Activated CD4-positive, alpha-beta memory T cell treated with anti-CD3 and anti-CD28 coated beads for 36 hours (primary cell): ENCODE measurements at regions not wholly inside any gene's neighbourhood (a gene's known extent, or its start where the extent isn't known, plus 50 kb on each side); places are given as distances from the start of the nearest gene placed in this dataset.
"Not testable (repeated sequence)": the region's sequence is repeated elsewhere in the genome, so short reads cannot be mapped to it uniquely, and the experiment has no call there.

Source experiments
- CTCF ChIA-PET: fragments of 350-600 bp; sonication (Branson Sonifier 250); formaldehyde crosslinking; loops from one replicate; lab custom pipeline; 2021; ENCODE audit warnings: antibody characterized with exemption, inconsistent platforms; lab: Charles Lee
- POLR2A ChIA-PET: fragments of 350-600 bp; sonication (Branson Sonifier 250); formaldehyde crosslinking; loops from one replicate; lab custom pipeline; 2021; ENCODE audit warnings: antibody characterized with exemption; lab: Charles Lee
- DNase-seq: peaks from one replicate; pipeline ENCODE4 v3.0.0-alpha.2; 2020
- H3K27ac Mint-ChIP-seq: one replicate; pipeline ENCODE4 v1.8.0; 2021; ENCODE audit warnings: mixed read lengths
- H3K27me3 Mint-ChIP-seq: one replicate; pipeline ENCODE4 v1.8.0; 2021; ENCODE audit warnings: mixed read lengths
- H3K36me3 Mint-ChIP-seq: one replicate; pipeline ENCODE4 v1.8.0; 2021; ENCODE audit warnings: mixed read lengths
- H3K4me1 Mint-ChIP-seq: one replicate; pipeline ENCODE4 v1.8.0; 2021; ENCODE audit warnings: low read depth, mixed read lengths
- H3K4me3 Mint-ChIP-seq: one replicate; pipeline ENCODE4 v1.8.0; 2021; ENCODE audit warnings: mild to moderate bottlenecking, mixed read lengths
- H3K9me3 Mint-ChIP-seq: one replicate; pipeline ENCODE4 v1.8.0; 2021; ENCODE audit warnings: mixed read lengths
- intact Hi-C: fragments of 100-400 bp; cut with micrococcal nuclease; formaldehyde crosslinking; loops from one replicate; pipeline ENCODE4 v1.15.1; 2023

DNA sequence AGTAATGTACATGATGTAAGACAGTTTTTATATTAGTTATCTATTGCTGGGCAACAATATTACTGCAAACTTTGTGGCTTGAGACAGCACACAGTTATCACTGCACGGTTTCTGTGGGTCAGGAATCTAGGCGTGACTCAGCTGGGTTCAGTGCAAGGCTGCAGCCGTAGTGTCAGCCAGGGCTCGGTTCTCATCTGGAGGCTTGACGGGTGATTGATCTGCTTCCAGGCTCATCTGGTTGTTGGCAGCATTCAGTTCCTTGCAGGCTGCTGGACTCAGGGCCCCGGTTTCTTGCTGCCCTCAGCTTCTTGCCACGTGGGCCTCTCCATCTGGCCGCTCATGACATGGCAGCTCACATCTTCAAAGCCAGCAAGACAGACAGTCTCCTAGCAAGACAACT, 197.7 kb upstream of the EEF2KMT start:
- POLR2A ChIA-PET, H3K27ac Mint-ChIP-seq, H3K4me1 Mint-ChIP-seq, CTCF ChIA-PET, intact Hi-C loops, H3K36me3 Mint-ChIP-seq, H3K27me3 Mint-ChIP-seq, H3K9me3 Mint-ChIP-seq, H3K4me3 Mint-ChIP-seq, DNase-seq: not testable (repeated sequence)

DNA sequence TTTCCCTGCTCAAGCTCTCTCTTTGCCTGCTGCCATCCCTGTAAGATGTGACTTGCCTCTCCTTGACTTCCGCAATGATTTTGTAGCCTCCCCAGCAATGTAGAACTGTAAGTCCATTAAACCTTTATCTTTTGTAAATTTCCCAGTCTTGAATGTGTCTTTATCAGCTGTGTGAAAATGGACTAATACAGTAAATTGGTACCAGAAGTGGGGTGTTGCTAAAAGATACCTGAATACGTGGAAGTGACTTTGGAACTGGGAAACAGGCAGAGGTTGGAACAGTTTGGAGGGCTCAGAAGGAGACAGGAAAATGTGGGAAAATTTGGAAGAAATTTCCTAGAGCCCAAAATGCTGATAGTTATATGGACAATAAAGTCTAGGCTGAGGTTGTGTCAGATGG, 184.6 kb upstream of the EEF2KMT start:
- not testable (repeated sequence) for H3K36me3 Mint-ChIP-seq

GRCh38 chr16:5257462-5257861, 159.9 kb upstream of the EEF2KMT start:
- H3K36me3 Mint-ChIP-seq, result no peaks in the 10 kb centered on the region
- no peak for DNase-seq
- no peaks in the 10 kb centered on the region for H3K4me1 Mint-ChIP-seq
- ChIA-PET CTCF (no interaction called here), POLR2A (no interaction called here)
- H3K4me3 Mint-ChIP-seq, result no peak overlapping the region
- H3K27ac Mint-ChIP-seq, result no peak overlapping the region
- intact Hi-C loops, result no loop called here
- H3K9me3 Mint-ChIP-seq, result no peaks in the 10 kb centered on the region
- peaks cover 11% of the 10 kb centered on the region for H3K27me3 Mint-ChIP-seq

More for the DNA sequence above, 184.6 kb upstream of the EEF2KMT start:
- POLR2A ChIA-PET, intact Hi-C loops, H3K27ac Mint-ChIP-seq, H3K4me3 Mint-ChIP-seq, DNase-seq, H3K4me1 Mint-ChIP-seq, CTCF ChIA-PET, H3K27me3 Mint-ChIP-seq: not testable (repeated sequence)
- peaks cover 48% of the 10 kb centered on the region for H3K9me3 Mint-ChIP-seq

- Mint-ChIP-seq H3K4me1 (no peaks in the 10 kb centered on the region), H3K4me3 (no peak overlapping the region), H3K27me3 (peaks cover 9% of the 10 kb centered on the region), H3K9me3 (no peaks in the 10 kb centered on the region), H3K27ac (no peak overlapping the region), H3K36me3 (no peaks in the 10 kb centered on the region)
- intact Hi-C loops, result no loop called here
- ChIA-PET CTCF (no interaction called here), POLR2A (no interaction called here)
- DNase-seq, result no peak
These were observed 155.2 kb upstream of the EEF2KMT start for GRCh38 chr16:5252791-5253190.

- intact Hi-C loops, CTCF ChIA-PET, DNase-seq, H3K36me3 Mint-ChIP-seq, H3K4me1 Mint-ChIP-seq, H3K27me3 Mint-ChIP-seq, H3K4me3 Mint-ChIP-seq, H3K27ac Mint-ChIP-seq, H3K9me3 Mint-ChIP-seq, POLR2A ChIA-PET: not testable (repeated sequence)
These were observed 149.8 kb upstream of the EEF2KMT start for GRCh38 chr16:5247403-5247802.

DNA sequence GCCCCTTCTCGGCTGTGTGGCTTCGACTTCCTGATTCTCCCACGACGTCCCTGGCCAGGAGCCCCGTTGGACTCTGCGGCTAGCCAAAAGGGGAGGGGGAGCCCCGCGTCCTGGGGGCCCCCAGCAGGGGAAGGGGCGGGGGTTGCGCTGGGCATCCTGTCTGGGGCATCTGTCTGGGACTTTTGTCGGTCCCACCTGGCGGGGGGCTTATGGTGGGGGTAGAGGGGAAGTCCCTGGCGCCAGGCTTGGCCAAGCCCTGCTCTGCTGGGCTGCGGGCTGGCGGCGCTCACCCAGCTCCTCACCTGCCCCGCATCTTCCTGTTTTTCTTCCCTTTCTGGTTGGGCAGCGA, 142.7 kb upstream of the EEF2KMT start:
- H3K4me3 Mint-ChIP-seq, H3K36me3 Mint-ChIP-seq, POLR2A ChIA-PET, H3K27ac Mint-ChIP-seq, intact Hi-C loops, H3K9me3 Mint-ChIP-seq, H3K4me1 Mint-ChIP-seq, DNase-seq: not testable (repeated sequence)
- peaks cover 21% of the 10 kb centered on the region for H3K27me3 Mint-ChIP-seq
- CTCF ChIA-PET, result interaction anchor here (0.9 to 1.6 kb wide), 2 partner anchors 250 to 375 kb away, joined by 3 read pairs; no protein-coding TSS in a partner anchor

DNA sequence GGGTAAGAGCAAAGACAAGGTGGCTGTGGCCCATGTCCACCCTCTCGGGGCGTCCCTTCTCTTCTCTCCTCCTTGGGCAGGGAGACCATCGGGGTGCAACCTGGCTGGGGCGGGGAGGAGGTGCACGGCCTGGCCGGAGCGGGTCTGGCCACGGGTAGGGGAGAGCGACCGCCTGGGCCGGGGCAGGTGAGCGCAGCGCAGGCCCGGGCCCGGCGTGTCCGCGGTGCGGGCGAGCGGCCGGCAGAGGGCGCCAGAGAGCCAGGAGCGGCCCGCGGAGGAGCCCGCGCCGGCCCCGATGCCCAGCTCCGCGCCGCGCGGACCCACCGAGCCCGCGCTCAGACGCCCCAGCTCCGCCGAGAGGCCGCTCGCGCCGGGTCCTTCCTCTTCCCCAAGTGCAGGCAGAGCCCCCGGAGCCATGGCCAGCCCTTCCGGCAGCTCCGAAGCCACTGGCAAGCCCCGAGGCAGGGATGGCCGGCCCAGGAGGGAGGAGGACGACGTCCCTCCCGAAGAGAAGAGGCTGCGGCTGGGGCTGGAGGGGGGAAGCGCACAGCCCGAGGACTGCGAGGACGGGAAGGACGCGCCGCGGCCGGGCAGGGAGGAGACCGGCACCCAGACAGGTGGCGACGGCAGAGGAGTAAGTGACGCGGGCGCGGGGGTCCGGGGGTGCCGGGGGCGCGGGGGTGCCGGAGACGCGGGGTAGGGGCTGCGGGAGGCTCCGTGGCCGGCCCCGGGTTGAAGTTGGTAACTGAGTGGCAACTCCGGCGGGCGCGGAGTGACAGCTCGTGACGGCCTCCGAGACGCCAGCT, 142.1 kb upstream of the EEF2KMT start:
- H3K9me3 Mint-ChIP-seq, H3K36me3 Mint-ChIP-seq, H3K27ac Mint-ChIP-seq, H3K4me1 Mint-ChIP-seq, intact Hi-C loops, POLR2A ChIA-PET, H3K4me3 Mint-ChIP-seq: not testable (repeated sequence)
- peak; percentile 58 for DNase-seq
- CTCF ChIA-PET, result interaction anchor here (0.6 to 1.6 kb wide), 5 partner anchors 10 to 1403 kb away, joined by 3 to 5 read pairs (median 3); no protein-coding TSS in a partner anchor
- H3K27me3 Mint-ChIP-seq, result peaks cover 21% of the 10 kb centered on the region

GRCh38 chr16:5235119-5235518, 137.5 kb upstream of the EEF2KMT start:
- intact Hi-C loops, result no loop called here
- POLR2A ChIA-PET, result no interaction called here
- Mint-ChIP-seq H3K27ac (no peak overlapping the region), H3K9me3 (no peaks in the 10 kb centered on the region), H3K27me3 (peaks cover 21% of the 10 kb centered on the region), H3K4me1 (peaks cover 3% of the 10 kb centered on the region), H3K4me3 (no peak overlapping the region), H3K36me3 (no peaks in the 10 kb centered on the region)
- CTCF ChIA-PET, result interaction anchor here (1.1 to 2.0 kb wide), 2 partner anchors 381 to 1408 kb away, joined by 3 to 8 read pairs; no protein-coding TSS in a partner anchor
- no peak for DNase-seq

GRCh38 chr16:5234295-5235050, 136.9 kb upstream of the EEF2KMT start:
- no peak overlapping the region for H3K4me3 Mint-ChIP-seq
- no peak overlapping the region for H3K27ac Mint-ChIP-seq
- peaks cover 21% of the 10 kb centered on the region for H3K27me3 Mint-ChIP-seq
- DNase-seq, result no peak
- intact Hi-C loops, result no loop called here
- no peaks in the 10 kb centered on the region for H3K36me3 Mint-ChIP-seq
- H3K4me1 Mint-ChIP-seq, result peaks cover 3% of the 10 kb centered on the region
- ChIA-PET CTCF (no interaction called here), POLR2A (no interaction called here)
- no peaks in the 10 kb centered on the region for H3K9me3 Mint-ChIP-seq

- H3K36me3 Mint-ChIP-seq, result no peaks in the 10 kb centered on the region
- no peak overlapping the region for H3K4me3 Mint-ChIP-seq
- CTCF ChIA-PET, result interaction anchor here (0.7 kb wide), 1 partner anchor 406 kb away, joined by 3 read pairs; no protein-coding TSS in a partner anchor
- H3K4me1 Mint-ChIP-seq, result no peaks in the 10 kb centered on the region
- peaks cover 13% of the 10 kb centered on the region for H3K27me3 Mint-ChIP-seq
- intact Hi-C loops, result no loop called here
- no peaks in the 10 kb centered on the region for H3K9me3 Mint-ChIP-seq
- POLR2A ChIA-PET, result no interaction called here
- no peak overlapping the region for H3K27ac Mint-ChIP-seq
- DNase-seq, result no peak
These were observed 133.7 kb upstream of the EEF2KMT start for GRCh38 chr16:5231246-5231759.

GRCh38 chr16:5228369-5228768, 130.8 kb upstream of the EEF2KMT start:
- no peak for DNase-seq
- no peaks in the 10 kb centered on the region for H3K36me3 Mint-ChIP-seq
- peaks cover 23% of the 10 kb centered on the region for H3K27me3 Mint-ChIP-seq
- no peak overlapping the region for H3K4me3 Mint-ChIP-seq
- ChIA-PET CTCF (no interaction called here), POLR2A (no interaction called here)
- H3K27ac Mint-ChIP-seq, result no peak overlapping the region
- intact Hi-C loops, result no loop called here
- no peaks in the 10 kb centered on the region for H3K9me3 Mint-ChIP-seq
- no peaks in the 10 kb centered on the region for H3K4me1 Mint-ChIP-seq

DNA sequence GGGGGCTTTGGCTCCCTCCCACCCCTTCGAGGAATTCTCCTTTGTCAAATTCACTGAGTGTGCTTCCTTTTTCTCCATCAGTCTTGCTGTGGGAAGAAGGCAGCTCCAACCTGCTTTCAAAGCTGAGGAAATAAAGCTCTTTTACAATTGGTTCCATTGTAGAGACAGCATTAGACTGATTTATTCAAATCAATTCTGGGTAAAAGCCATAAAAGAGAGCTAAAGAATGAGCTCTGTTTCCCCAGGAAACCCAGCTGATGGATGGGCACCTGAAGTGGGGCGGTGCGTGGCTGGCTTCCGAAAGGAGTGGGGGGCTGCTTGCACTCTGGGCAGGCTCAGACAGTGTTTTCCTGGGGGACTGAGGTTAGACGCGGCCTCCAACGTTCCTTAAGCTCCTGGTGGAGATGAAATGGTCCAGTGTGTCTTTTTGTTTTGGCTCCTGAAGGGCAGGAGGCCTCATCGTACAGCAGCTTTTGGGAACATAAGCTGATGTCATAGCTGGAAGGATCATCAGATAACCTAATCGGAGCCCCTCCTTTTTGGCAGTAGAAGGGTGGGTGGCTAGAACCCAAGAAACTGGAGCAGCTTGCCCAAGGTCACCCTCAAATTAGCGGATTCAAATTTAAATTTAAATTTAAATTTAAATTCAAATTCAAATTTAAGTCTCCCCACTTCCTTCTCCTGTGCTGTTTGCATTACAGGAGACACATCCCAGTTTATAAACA, 128.5 kb upstream of the EEF2KMT start:
- Mint-ChIP-seq H3K27ac (no peak overlapping the region), H3K36me3 (no peaks in the 10 kb centered on the region), H3K4me1 (no peaks in the 10 kb centered on the region), H3K27me3 (peaks cover 16% of the 10 kb centered on the region), H3K4me3 (no peak overlapping the region), H3K9me3 (no peaks in the 10 kb centered on the region)
- intact Hi-C loops, result no loop called here
- DNase-seq, result no peak
- CTCF ChIA-PET, result no interaction called here
- POLR2A ChIA-PET, result no interaction called here
